Ishikawa (cell line): ENCODE measurements at regions not wholly inside any gene's neighbourhood (a gene's known extent, or its start where the extent isn't known, plus 50 kb on each side); places are given as distances from the start of the nearest gene placed in this dataset.

Source experiments
- CEBPB ChIP-seq: IDR thresholded peaks from 2 replicates; pipeline ENCODE4 v1.6.1; 2012
- CREB1 ChIP-seq: IDR thresholded peaks from 2 replicates; pipeline ENCODE4 v1.6.1; 2012; ENCODE audit warnings: low read depth
- EGR1 ChIP-seq: IDR thresholded peaks from 2 replicates; pipeline ENCODE4 v1.6.1; 2012
- EP300 ChIP-seq: IDR thresholded peaks from 2 replicates; pipeline ENCODE4 v1.6.1; 2012; ENCODE audit warnings: borderline replicate concordance
- NFIC ChIP-seq: IDR thresholded peaks from 2 replicates; pipeline ENCODE4 v1.6.1; 2012
- RAD21 ChIP-seq: IDR thresholded peaks from 2 replicates; pipeline ENCODE4 v1.6.1; 2012; ENCODE audit warnings: low read depth
- TAF1 ChIP-seq: IDR thresholded peaks from 2 replicates; pipeline ENCODE4 v1.6.1; 2012; ENCODE audit warnings: low read depth, mild to moderate bottlenecking
- TCF12 ChIP-seq: IDR thresholded peaks from 2 replicates; pipeline ENCODE4 v1.6.1; 2012; ENCODE audit warnings: low read depth
- TEAD4 ChIP-seq: IDR thresholded peaks from 2 replicates; pipeline ENCODE4 v1.6.1; 2012
- YY1 ChIP-seq: IDR thresholded peaks from 2 replicates; pipeline ENCODE4 v1.6.1; 2012; ENCODE audit warnings: low read depth
- TF ChIP-seq, protein P1 (sequence below): IDR thresholded peaks from 2 replicates; pipeline ENCODE4 v1.6.1; 2012
- TF ChIP-seq, protein P2 (sequence below): IDR thresholded peaks from 2 replicates; pipeline ENCODE4 v1.6.1; 2012; ENCODE audit warnings: low read depth, mild to moderate bottlenecking

DNA sequence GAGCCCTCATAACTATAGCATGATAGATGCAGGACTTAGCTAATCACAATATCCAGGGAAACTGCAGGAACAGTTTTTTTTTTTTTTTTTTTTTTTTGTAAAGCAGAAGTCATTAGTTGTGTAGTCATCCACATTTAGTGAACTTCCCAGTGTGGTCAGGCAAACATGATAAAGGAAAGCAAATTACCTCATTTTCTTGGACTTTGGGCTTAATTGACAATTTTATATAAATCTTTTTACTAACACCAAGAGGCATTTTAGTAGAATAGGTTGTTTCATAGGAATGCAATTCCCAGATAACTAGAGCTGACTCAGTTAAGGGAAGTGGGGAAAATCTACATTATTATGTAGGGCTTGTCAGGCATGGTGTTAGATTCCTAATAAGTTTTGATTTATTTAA, 142.7 kb upstream of the GCFC2 start:
- TF ChIP-seq, protein P1, sequence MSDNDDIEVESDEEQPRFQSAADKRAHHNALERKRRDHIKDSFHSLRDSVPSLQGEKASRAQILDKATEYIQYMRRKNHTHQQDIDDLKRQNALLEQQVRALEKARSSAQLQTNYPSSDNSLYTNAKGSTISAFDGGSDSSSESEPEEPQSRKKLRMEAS: no peak
- no peak for TF ChIP-seq EGR1
- no peak for TF ChIP-seq NFIC
- TF ChIP-seq TEAD4: no peak
- TF ChIP-seq, protein P2, sequence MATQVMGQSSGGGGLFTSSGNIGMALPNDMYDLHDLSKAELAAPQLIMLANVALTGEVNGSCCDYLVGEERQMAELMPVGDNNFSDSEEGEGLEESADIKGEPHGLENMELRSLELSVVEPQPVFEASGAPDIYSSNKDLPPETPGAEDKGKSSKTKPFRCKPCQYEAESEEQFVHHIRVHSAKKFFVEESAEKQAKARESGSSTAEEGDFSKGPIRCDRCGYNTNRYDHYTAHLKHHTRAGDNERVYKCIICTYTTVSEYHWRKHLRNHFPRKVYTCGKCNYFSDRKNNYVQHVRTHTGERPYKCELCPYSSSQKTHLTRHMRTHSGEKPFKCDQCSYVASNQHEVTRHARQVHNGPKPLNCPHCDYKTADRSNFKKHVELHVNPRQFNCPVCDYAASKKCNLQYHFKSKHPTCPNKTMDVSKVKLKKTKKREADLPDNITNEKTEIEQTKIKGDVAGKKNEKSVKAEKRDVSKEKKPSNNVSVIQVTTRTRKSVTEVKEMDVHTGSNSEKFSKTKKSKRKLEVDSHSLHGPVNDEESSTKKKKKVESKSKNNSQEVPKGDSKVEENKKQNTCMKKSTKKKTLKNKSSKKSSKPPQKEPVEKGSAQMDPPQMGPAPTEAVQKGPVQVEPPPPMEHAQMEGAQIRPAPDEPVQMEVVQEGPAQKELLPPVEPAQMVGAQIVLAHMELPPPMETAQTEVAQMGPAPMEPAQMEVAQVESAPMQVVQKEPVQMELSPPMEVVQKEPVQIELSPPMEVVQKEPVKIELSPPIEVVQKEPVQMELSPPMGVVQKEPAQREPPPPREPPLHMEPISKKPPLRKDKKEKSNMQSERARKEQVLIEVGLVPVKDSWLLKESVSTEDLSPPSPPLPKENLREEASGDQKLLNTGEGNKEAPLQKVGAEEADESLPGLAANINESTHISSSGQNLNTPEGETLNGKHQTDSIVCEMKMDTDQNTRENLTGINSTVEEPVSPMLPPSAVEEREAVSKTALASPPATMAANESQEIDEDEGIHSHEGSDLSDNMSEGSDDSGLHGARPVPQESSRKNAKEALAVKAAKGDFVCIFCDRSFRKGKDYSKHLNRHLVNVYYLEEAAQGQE: no peak
- TF ChIP-seq EP300: no peak
- no peak for TF ChIP-seq RAD21
- no peak for TF ChIP-seq TAF1
- no peak for TF ChIP-seq YY1
- TF ChIP-seq CEBPB: no peak
- TF ChIP-seq TCF12: no peak
- no peak for TF ChIP-seq CREB1
